Duodenal mucosa (tissue), 2 donors: ENCODE measurements at regions not wholly inside any gene's neighbourhood (a gene's known extent, or its start where the extent isn't known, plus 50 kb on each side); places are given as distances from the start of the nearest gene placed in this dataset.

Experiments
- H3K27ac ChIP-seq: one replicate; pipeline ENCODE4 v1.7.0; 2013; ENCODE audit warnings: low read depth, low read length
- H3K27me3 ChIP-seq, 2 donors: one replicate each; pipeline ENCODE4 v1.7.0; 2013; ENCODE audit warnings: low read length in 2 of 2, control low read depth in 1 of 2; ENCODE audit not compliant: insufficient read depth in 2 of 2, control insufficient read depth in 1 of 2
- H3K36me3 ChIP-seq, 2 donors: one replicate each; pipeline ENCODE4 v1.7.0; 2013; ENCODE audit warnings: low read length in 2 of 2, control low read depth in 1 of 2; ENCODE audit not compliant: insufficient read depth in 2 of 2, control insufficient read depth in 1 of 2
- H3K4me1 ChIP-seq, 2 donors: one replicate each; pipeline ENCODE4 v1.7.0; 2013; ENCODE audit warnings: low read length in 2 of 2, control low read depth in 1 of 2; ENCODE audit not compliant: insufficient read depth in 2 of 2, control insufficient read depth in 1 of 2
- H3K4me3 ChIP-seq, 2 donors: one replicate each; pipeline ENCODE4 v1.7.0; 2013; ENCODE audit warnings: low read length in 2 of 2, low read depth in 1 of 2
- H3K9ac ChIP-seq, 2 donors: one replicate each; pipeline ENCODE4 v1.7.0; 2013; ENCODE audit warnings: low read length in 2 of 2, low read depth in 1 of 2
- H3K9me3 ChIP-seq, 2 donors: one replicate each; pipeline ENCODE4 v1.7.0; 2013; ENCODE audit warnings: low read length in 2 of 2, control low read depth in 1 of 2; ENCODE audit not compliant: control insufficient read depth in 1 of 2

DNA sequence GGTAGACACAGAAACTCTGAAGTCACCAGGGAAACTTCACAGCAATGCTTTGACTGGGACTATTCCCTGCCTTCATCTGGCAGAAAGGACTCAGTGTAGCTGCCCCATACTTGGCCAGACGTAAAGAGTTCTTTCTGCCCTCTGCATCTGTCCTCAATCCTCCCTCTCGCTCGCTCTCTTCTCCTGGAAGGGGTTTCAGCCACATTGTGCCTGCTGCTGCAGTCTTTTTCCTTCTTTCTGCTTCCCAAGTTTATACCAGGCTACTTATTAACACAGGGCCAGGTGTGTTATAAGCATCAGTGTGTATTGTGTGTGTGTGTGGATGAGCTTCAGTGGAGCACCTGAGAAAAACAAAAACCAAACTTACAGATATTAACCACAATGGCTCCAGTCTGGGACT lies 638.4 kb downstream of the ACTR3B start:
- H3K9me3 ChIP-seq, result peaks cover 3 to 14% of the 10 kb centered on the region in 2 donors
- no peak overlapping the region for H3K9ac ChIP-seq
- no peaks in the 10 kb centered on the region for H3K4me1 ChIP-seq
- no peaks in the 10 kb centered on the region for H3K36me3 ChIP-seq
- H3K27ac ChIP-seq, result no peak overlapping the region
- H3K27me3 ChIP-seq, result no peaks in the 10 kb centered on the region
- no peak overlapping the region for H3K4me3 ChIP-seq

- Histone ChIP-seq H3K9ac (no peak overlapping the region), H3K4me1 (no peaks in the 10 kb centered on the region), H3K27me3 (no peaks in the 10 kb centered on the region)
These were observed 638.8 kb downstream of the ACTR3B start for GRCh38 chr7:153398370-153398769.

DNA sequence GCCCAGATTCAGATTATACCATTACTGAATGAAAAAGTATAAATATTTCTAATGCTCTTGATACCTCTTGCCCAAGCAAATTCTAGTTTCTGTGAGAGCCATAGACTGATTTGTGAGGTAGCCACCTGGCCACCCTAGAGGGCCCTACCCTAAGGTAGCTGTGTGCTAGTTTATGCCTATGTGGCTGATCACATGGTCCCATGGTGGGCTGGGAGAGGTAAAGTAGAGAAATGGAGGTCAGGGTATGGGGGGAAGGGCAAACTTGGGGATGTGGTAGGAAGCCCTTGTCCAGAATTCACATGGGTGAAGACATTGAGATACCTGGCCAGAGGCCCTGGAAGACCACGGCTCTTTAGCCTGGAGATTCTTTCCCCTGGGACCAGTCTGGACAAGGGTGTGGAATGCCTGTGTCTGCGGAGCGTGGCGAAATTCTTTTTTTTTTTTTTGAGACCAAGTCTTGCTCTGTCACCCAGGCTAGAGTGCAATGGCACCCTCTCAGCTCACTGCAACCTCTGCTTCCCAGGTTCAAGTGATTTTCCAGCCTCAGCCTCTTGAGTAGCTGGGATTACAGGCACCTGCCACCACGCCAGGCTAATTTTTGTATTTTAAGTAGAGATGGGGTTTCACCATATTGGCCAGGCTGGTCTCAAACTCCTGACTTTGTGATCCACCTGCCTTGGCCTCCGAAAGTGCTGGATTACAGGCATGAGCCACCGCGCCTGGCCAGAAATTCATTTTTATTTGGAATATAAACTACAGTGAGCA lies 639.4 kb downstream of the ACTR3B start:
- Histone ChIP-seq H3K27ac (no peak overlapping the region), H3K36me3 (no peaks in the 10 kb centered on the region), H3K9me3 (peaks cover 5 to 12% of the 10 kb centered on the region in 2 donors), H3K27me3 (no peaks in the 10 kb centered on the region), H3K9ac (no peak overlapping the region), H3K4me3 (no peak overlapping the region), H3K4me1 (no peaks in the 10 kb centered on the region)

More at GRCh38 chr7:153398370-153398769, 638.8 kb downstream of the ACTR3B start:
- Histone ChIP-seq H3K27ac (no peak overlapping the region), H3K36me3 (no peaks in the 10 kb centered on the region), H3K4me3 (no peak overlapping the region), H3K9me3 (peaks cover 5 to 13% of the 10 kb centered on the region in 2 donors)

DNA sequence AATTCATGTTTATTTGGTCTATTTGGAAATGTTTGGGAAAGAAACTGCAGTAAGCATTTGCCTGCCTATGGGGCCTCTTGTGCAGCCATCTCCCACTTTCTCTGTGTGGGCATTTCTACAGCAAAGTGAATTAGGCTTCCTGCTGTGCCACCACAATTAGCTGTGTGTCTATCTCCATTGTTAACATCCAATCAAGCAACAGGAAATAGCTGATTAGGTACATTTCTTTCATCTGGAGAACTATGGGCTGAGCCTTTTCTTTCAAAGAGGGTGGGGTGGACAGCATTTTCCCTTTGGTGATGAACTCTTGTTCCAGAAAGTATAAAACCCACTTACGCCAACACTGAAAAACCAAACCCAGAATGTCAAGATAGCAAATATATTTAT lies 640.0 kb downstream of the ACTR3B start:
- Histone ChIP-seq H3K36me3 (no peaks in the 10 kb centered on the region), H3K9ac (no peak overlapping the region), H3K4me3 (no peak overlapping the region), H3K9me3 (peaks cover 5 to 12% of the 10 kb centered on the region in 2 donors), H3K27me3 (no peaks in the 10 kb centered on the region), H3K4me1 (no peaks in the 10 kb centered on the region), H3K27ac (no peak overlapping the region)

DNA sequence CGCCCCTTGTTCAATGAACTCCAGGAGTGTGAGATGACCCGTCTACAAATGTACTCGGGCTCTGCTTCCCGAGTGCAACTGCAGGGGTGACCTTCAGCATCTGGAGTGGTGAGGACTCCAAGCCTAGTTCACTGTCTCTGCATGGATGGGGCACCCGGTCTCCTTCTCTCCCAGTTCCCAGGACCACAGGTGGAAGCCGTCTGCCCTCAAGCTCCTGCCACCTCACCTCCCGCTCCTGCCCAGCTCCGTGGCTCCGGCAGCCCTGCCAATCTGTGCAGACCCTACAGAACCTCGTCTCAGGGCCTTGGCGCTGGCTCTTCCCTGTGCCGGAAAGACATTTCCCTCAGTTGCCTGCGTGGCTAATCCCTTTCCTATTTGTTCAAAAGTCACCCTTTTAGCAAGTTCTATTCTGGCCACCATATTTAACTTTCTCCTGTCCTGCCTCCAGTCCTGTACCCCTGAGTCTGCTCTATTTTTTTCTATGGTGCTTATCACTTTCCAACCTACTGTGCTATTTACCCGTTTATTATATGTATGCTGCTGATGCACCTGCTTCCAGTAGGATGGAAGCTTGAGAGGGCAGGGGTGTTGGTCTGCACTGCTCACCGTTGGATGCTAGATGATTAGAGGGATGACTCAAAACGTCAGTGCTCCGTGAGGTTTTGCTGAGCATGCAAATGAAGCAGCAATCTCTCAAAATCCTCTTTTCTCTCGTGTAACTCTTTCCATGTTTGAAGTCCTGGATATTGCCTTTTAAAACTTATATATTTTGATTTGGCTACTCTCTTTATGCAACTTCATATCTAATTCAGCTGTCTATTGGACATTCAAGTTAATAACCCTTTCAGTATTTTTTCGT lies 641.4 kb downstream of the ACTR3B start:
- H3K27ac ChIP-seq, result no peak overlapping the region
- no peaks in the 10 kb centered on the region for H3K27me3 ChIP-seq
- no peaks in the 10 kb centered on the region for H3K36me3 ChIP-seq
- no peak overlapping the region for H3K4me3 ChIP-seq
- no peaks in the 10 kb centered on the region for H3K4me1 ChIP-seq
- no peak overlapping the region for H3K9ac ChIP-seq
- H3K9me3 ChIP-seq, result peaks cover 5 to 17% of the 10 kb centered on the region in 2 donors

- H3K36me3 ChIP-seq, result no peaks in the 10 kb centered on the region
- H3K27ac ChIP-seq, result no peak overlapping the region
- H3K27me3 ChIP-seq, result no peaks in the 10 kb centered on the region
- H3K4me3 ChIP-seq, result no peak overlapping the region
- no peak overlapping the region for H3K9ac ChIP-seq
- no peaks in the 10 kb centered on the region for H3K4me1 ChIP-seq
- H3K9me3 ChIP-seq, result peaks cover 5 to 13% of the 10 kb centered on the region in 2 donors
These were observed 642.5 kb downstream of the ACTR3B start for GRCh38 chr7:153401795-153402720.

GRCh38 chr7:153402721-153403541 lies 643.4 kb downstream of the ACTR3B start:
- Histone ChIP-seq H3K36me3 (no peaks in the 10 kb centered on the region), H3K27me3 (no peaks in the 10 kb centered on the region), H3K9ac (no peak overlapping the region), H3K4me3 (no peak overlapping the region), H3K9me3 (peaks cover 5 to 13% of the 10 kb centered on the region in 2 donors), H3K4me1 (no peaks in the 10 kb centered on the region), H3K27ac (no peak overlapping the region)

DNA sequence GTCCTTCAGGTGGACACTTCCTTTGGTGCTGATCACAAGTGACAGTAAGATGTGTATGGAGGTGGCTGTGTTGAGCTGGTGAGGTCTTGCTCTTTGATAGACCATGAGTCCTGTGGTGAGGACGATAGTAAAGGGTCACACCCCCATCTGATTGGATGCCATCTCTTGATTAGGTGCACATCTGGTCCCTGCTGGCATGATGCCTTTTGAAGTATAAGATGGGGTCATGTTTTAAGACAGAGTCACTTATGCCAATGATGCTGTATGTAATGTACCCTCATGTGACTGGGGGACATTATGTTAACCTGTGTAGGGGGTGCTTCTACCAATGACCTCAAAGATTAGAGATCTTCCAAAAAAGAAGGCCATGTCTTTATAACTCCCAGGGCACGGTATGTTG lies 644.6 kb downstream of the ACTR3B start:
- peaks cover 5 to 15% of the 10 kb centered on the region in 2 donors for H3K9me3 ChIP-seq
- H3K27ac ChIP-seq, result no peak overlapping the region
- no peaks in the 10 kb centered on the region for H3K4me1 ChIP-seq
- no peak overlapping the region for H3K9ac ChIP-seq
- H3K27me3 ChIP-seq, result no peaks in the 10 kb centered on the region
- H3K4me3 ChIP-seq, result no peak overlapping the region
- no peaks in the 10 kb centered on the region for H3K36me3 ChIP-seq

- no peaks in the 10 kb centered on the region for H3K4me1 ChIP-seq
- no peak overlapping the region for H3K4me3 ChIP-seq
- H3K9ac ChIP-seq, result no peak overlapping the region
- no peaks in the 10 kb centered on the region for H3K27me3 ChIP-seq
- H3K9me3 ChIP-seq, result peaks cover 5 to 19% of the 10 kb centered on the region in 2 donors
- H3K36me3 ChIP-seq, result no peaks in the 10 kb centered on the region
- H3K27ac ChIP-seq, result no peak overlapping the region
These were observed 645.3 kb downstream of the ACTR3B start for GRCh38 chr7:153404781-153405279.
